ENCODE measurements at regions not wholly inside any gene's neighbourhood (a gene's known extent, or its start where the extent isn't known, plus 50 kb on each side); places are given as distances from the start of the nearest gene placed in this dataset.

DNA sequence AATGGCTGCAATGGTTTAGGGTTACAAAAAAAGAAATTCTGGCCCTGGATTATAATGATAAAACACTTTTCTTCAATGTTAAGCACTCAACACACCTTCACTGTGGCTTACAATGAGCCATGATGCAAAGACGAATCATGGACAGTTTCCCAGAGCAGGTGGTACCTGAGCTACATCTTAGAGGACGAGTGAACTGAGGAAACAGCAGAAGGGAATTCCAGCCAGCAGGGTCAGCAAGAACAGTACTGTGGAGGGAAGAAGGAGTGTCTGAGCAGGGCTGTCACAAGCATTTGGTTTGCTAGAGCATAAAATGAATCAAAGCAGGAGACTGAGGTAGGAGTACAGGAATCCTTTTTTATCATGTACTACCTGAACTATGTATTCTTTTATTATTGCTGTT lies 332.8 kb upstream of the C11orf87 start:
- Histone ChIP-seq H3K9me3 (ENCODE audit: low read length) (no peaks in the 10 kb centered on the region), H3K9ac (ENCODE audit: low read length) (no peak overlapping the region), H3K4me2 (ENCODE audit: low read depth, low read length, poor library complexity, severe bottlenecking) (no peak overlapping the region), H3K9me2 (replicated peaks; ENCODE audit: insufficient read depth, low read length) (no peaks in the 10 kb centered on the region), H3K27me3 (ENCODE audit: low read length) (no peaks in the 10 kb centered on the region), H3K4me1 (ENCODE audit: low read length) (no peaks in the 10 kb centered on the region), H3K4me3 (ENCODE audit: low read length) (no peak overlapping the region), H3K27ac (ENCODE audit: low read length) (no peak overlapping the region), H3K79me2 (ENCODE audit: low read length) (no peaks in the 10 kb centered on the region), H3K36me3 (ENCODE audit: insufficient read depth, low read length) (no peaks in the 10 kb centered on the region), H4K20me1 (ENCODE audit: insufficient read depth, low read depth, low read length) (no peaks in the 10 kb centered on the region), H2AFZ (ENCODE audit: low read length) (no peak overlapping the region)
- no peak for DNase-seq

DNA sequence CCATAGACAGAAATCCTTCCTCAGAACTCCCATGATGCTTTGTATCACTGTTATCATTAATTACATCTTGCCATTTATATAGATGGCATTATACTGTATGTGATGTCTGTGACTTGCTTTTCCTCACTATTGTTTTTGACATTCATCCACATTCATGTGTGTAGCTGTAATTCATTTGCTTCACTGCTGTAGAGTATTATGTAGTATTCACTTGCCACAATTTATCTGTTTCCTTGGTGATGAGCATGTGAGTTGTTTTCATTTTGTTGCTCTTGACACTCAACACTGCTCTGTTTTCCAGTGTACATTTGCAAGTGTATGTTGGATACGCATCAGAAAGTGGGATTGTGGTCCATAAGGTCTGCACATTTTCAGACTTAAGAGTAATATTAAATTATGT lies 328.6 kb upstream of the C11orf87 start:
- Histone ChIP-seq H3K4me2 (ENCODE audit: low read depth, low read length, poor library complexity, severe bottlenecking) (no peak overlapping the region), H3K9ac (ENCODE audit: low read length) (no peak overlapping the region), H3K9me2 (replicated peaks; ENCODE audit: insufficient read depth, low read length) (no peaks in the 10 kb centered on the region), H3K4me1 (ENCODE audit: low read length) (no peaks in the 10 kb centered on the region), H3K27me3 (ENCODE audit: low read length) (peaks cover under 1% of the 10 kb centered on the region; the same call in 1 of the 2 replicates), H3K4me3 (ENCODE audit: low read length) (no peak overlapping the region), H2AFZ (ENCODE audit: low read length) (no peak overlapping the region), H4K20me1 (ENCODE audit: insufficient read depth, low read depth, low read length) (no peaks in the 10 kb centered on the region), H3K27ac (ENCODE audit: low read length) (no peak overlapping the region), H3K9me3 (ENCODE audit: low read length) (no peaks in the 10 kb centered on the region), H3K79me2 (ENCODE audit: low read length) (no peaks in the 10 kb centered on the region), H3K36me3 (ENCODE audit: insufficient read depth, low read length) (no peaks in the 10 kb centered on the region)
- no peak for DNase-seq

DNA sequence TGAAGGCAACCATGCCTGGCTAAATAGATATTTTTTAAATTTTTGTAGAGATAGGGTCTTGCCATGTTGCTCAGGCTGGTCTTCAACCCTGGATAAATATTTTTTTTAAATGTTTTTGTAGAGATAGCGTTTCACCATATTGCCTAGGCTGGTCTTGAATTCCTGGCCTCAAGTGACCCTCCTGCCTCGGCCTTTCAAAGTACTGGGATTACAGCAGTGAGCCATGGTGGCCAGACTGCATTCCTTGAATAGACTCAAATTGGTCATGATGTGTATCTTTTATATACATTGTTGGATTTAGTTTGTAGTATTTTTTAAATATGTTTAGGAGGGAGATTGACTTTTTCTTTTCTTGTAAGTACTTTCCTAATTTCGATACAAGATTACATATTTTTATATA lies 325.7 kb upstream of the C11orf87 start:
- Histone ChIP-seq H3K79me2 (ENCODE audit: low read length) (no peaks in the 10 kb centered on the region), H3K36me3 (ENCODE audit: insufficient read depth, low read length) (no peaks in the 10 kb centered on the region), H3K27me3 (ENCODE audit: low read length) (peaks cover 3% of the 10 kb centered on the region; the same call in 1 of the 2 replicates), H2AFZ (ENCODE audit: low read length) (no peak overlapping the region), H3K9ac (ENCODE audit: low read length) (no peak overlapping the region), H3K4me1 (ENCODE audit: low read length) (no peaks in the 10 kb centered on the region), H3K9me2 (replicated peaks; ENCODE audit: insufficient read depth, low read length) (no peaks in the 10 kb centered on the region), H4K20me1 (ENCODE audit: insufficient read depth, low read depth, low read length) (no peaks in the 10 kb centered on the region), H3K4me2 (ENCODE audit: low read depth, low read length, poor library complexity, severe bottlenecking) (no peak overlapping the region), H3K4me3 (ENCODE audit: low read length) (no peak overlapping the region), H3K9me3 (ENCODE audit: low read length) (no peaks in the 10 kb centered on the region), H3K27ac (ENCODE audit: low read length) (no peak overlapping the region)
- no peak for DNase-seq

DNA sequence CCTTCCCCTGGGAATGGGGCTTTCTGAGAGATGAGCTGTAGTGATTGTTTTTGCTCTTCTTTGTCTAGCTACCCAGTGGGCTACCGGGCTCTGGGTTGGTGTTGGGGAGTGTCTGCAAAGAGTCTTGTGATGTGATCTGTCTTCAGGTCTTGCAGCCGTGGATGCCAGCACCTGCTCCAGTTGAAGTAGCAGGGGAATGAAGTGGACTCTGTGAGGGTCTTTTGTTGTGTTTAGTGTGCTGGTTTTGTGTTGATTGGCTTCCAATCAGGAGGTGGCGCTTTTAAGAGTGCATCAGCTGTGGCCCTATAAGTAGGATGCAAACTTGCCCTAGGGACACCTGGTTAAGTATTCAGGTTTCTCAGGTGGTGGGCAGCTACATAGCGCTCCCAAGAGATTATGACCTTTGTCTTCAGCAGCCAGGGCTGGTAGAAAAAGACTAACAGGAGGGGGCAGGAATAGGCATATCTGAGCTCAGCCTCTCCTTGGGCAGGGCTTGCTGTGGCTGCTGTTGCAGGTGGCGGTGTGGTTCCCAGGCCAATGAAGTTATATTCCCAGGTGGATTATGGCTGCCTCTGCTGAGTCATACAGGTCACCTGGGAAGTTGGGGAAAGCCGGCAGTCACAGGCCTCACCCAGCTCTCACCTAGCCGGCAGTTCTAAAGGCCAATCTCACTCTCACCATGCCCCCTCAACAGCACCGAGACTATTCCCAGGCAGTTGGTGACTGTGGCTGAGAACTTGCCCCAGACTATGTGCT lies 315.7 kb upstream of the C11orf87 start:
- no peak overlapping the region for H2AFZ ChIP-seq (ENCODE audit: low read length)
- H3K79me2 ChIP-seq (ENCODE audit: low read length) = no peaks in the 10 kb centered on the region
- H3K4me3 ChIP-seq (ENCODE audit: low read length) = no peak overlapping the region
- DNase-seq = no peak
- no peak overlapping the region for H3K4me2 ChIP-seq (ENCODE audit: low read depth, low read length, poor library complexity, severe bottlenecking)
- no peaks in the 10 kb centered on the region for H3K27me3 ChIP-seq (ENCODE audit: low read length)
- no peak overlapping the region for H3K9ac ChIP-seq (ENCODE audit: low read length)
- no peaks in the 10 kb centered on the region for H4K20me1 ChIP-seq (ENCODE audit: insufficient read depth, low read depth, low read length)
- no peaks in the 10 kb centered on the region for H3K4me1 ChIP-seq (ENCODE audit: low read length)
- no peaks in the 10 kb centered on the region for H3K36me3 ChIP-seq (ENCODE audit: insufficient read depth, low read length)
- H3K9me2 ChIP-seq (replicated peaks; ENCODE audit: insufficient read depth, low read length) = no peaks in the 10 kb centered on the region
- no peak overlapping the region for H3K27ac ChIP-seq (ENCODE audit: low read length)
- H3K9me3 ChIP-seq (ENCODE audit: low read length) = no peaks in the 10 kb centered on the region

GRCh38 chr11:109109150-109109549 lies 312.8 kb upstream of the C11orf87 start:
- Histone ChIP-seq H3K9me3 (ENCODE audit: low read length) (no peaks in the 10 kb centered on the region), H2AFZ (ENCODE audit: low read length) (no peak overlapping the region), H3K4me2 (ENCODE audit: low read depth, low read length, poor library complexity, severe bottlenecking) (no peak overlapping the region), H3K9me2 (replicated peaks; ENCODE audit: insufficient read depth, low read length) (no peaks in the 10 kb centered on the region), H3K4me1 (ENCODE audit: low read length) (no peaks in the 10 kb centered on the region), H3K79me2 (ENCODE audit: low read length) (no peaks in the 10 kb centered on the region), H3K9ac (ENCODE audit: low read length) (no peak overlapping the region), H3K27me3 (ENCODE audit: low read length) (no peaks in the 10 kb centered on the region), H3K27ac (ENCODE audit: low read length) (no peak overlapping the region), H3K4me3 (ENCODE audit: low read length) (no peak overlapping the region), H3K36me3 (ENCODE audit: insufficient read depth, low read length) (no peaks in the 10 kb centered on the region), H4K20me1 (ENCODE audit: insufficient read depth, low read depth, low read length) (no peaks in the 10 kb centered on the region)
- DNase-seq = no peak

- Histone ChIP-seq H3K27me3 (ENCODE audit: low read length) (no peaks in the 10 kb centered on the region), H3K9me3 (ENCODE audit: low read length) (no peaks in the 10 kb centered on the region), H4K20me1 (ENCODE audit: insufficient read depth, low read depth, low read length) (no peaks in the 10 kb centered on the region), H3K4me2 (ENCODE audit: low read depth, low read length, poor library complexity, severe bottlenecking) (no peak overlapping the region), H2AFZ (ENCODE audit: low read length) (no peak overlapping the region), H3K9ac (ENCODE audit: low read length) (no peak overlapping the region), H3K9me2 (replicated peaks; ENCODE audit: insufficient read depth, low read length) (no peaks in the 10 kb centered on the region), H3K79me2 (ENCODE audit: low read length) (no peaks in the 10 kb centered on the region), H3K4me1 (ENCODE audit: low read length) (no peaks in the 10 kb centered on the region), H3K4me3 (ENCODE audit: low read length) (no peak overlapping the region), H3K36me3 (ENCODE audit: insufficient read depth, low read length) (no peaks in the 10 kb centered on the region), H3K27ac (ENCODE audit: low read length) (no peak overlapping the region)
- no peak for DNase-seq
Observed at GRCh38 chr11:109109571-109110315, 312.2 kb upstream of the C11orf87 start.

- Histone ChIP-seq H3K79me2 (ENCODE audit: low read length) (no peaks in the 10 kb centered on the region), H2AFZ (ENCODE audit: low read length) (no peak overlapping the region), H4K20me1 (ENCODE audit: insufficient read depth, low read depth, low read length) (no peaks in the 10 kb centered on the region), H3K27me3 (ENCODE audit: low read length) (no peaks in the 10 kb centered on the region), H3K4me1 (ENCODE audit: low read length) (no peaks in the 10 kb centered on the region), H3K4me2 (ENCODE audit: low read depth, low read length, poor library complexity, severe bottlenecking) (no peak overlapping the region), H3K9me3 (ENCODE audit: low read length) (no peaks in the 10 kb centered on the region), H3K9ac (ENCODE audit: low read length) (no peak overlapping the region), H3K4me3 (ENCODE audit: low read length) (no peak overlapping the region), H3K36me3 (ENCODE audit: insufficient read depth, low read length) (no peaks in the 10 kb centered on the region), H3K9me2 (replicated peaks; ENCODE audit: insufficient read depth, low read length) (no peaks in the 10 kb centered on the region), H3K27ac (ENCODE audit: low read length) (no peak overlapping the region)
- no peak for DNase-seq
Observed at GRCh38 chr11:109112261-109112660, 309.7 kb upstream of the C11orf87 start.

- H3K9me3 ChIP-seq (ENCODE audit: low read length) = no peaks in the 10 kb centered on the region
- no peaks in the 10 kb centered on the region for H3K36me3 ChIP-seq (ENCODE audit: insufficient read depth, low read length)
Observed at GRCh38 chr11:109112821-109113280, 309.1 kb upstream of the C11orf87 start.

More at GRCh38 chr11:109112821-109113280, 309.1 kb upstream of the C11orf87 start:
- Histone ChIP-seq H3K79me2 (ENCODE audit: low read length) (no peaks in the 10 kb centered on the region), H3K4me3 (ENCODE audit: low read length) (no peak overlapping the region), H3K27me3 (ENCODE audit: low read length) (no peaks in the 10 kb centered on the region), H2AFZ (ENCODE audit: low read length) (no peak overlapping the region), H3K9me2 (replicated peaks; ENCODE audit: insufficient read depth, low read length) (no peaks in the 10 kb centered on the region), H3K9ac (ENCODE audit: low read length) (no peak overlapping the region), H3K4me1 (ENCODE audit: low read length) (no peaks in the 10 kb centered on the region), H4K20me1 (ENCODE audit: insufficient read depth, low read depth, low read length) (no peaks in the 10 kb centered on the region), H3K4me2 (ENCODE audit: low read depth, low read length, poor library complexity, severe bottlenecking) (no peak overlapping the region), H3K27ac (ENCODE audit: low read length) (no peak overlapping the region)
- DNase-seq = no peak
